Astrocyte (in vitro differentiated cells and primary cell): ENCODE measurements at regions not wholly inside any gene's neighbourhood (a gene's known extent, or its start where the extent isn't known, plus 50 kb on each side); places are given as distances from the start of the nearest gene placed in this dataset.

Experiments
- CTCF ChIP-seq: IDR thresholded peaks from 2 replicates; pipeline ENCODE4 v1.5.1; 2011; ENCODE audit warnings: low read depth, mild to moderate bottlenecking, inconsistent platforms, low read length, moderate library complexity; ENCODE audit not compliant: insufficient read depth
- EZH2 ChIP-seq: IDR thresholded peaks from 2 replicates; pipeline ENCODE4 v1.6.1; 2012; ENCODE audit warnings: mild to moderate bottlenecking, low read length, inconsistent platforms; ENCODE audit not compliant: insufficient read depth

DNA sequence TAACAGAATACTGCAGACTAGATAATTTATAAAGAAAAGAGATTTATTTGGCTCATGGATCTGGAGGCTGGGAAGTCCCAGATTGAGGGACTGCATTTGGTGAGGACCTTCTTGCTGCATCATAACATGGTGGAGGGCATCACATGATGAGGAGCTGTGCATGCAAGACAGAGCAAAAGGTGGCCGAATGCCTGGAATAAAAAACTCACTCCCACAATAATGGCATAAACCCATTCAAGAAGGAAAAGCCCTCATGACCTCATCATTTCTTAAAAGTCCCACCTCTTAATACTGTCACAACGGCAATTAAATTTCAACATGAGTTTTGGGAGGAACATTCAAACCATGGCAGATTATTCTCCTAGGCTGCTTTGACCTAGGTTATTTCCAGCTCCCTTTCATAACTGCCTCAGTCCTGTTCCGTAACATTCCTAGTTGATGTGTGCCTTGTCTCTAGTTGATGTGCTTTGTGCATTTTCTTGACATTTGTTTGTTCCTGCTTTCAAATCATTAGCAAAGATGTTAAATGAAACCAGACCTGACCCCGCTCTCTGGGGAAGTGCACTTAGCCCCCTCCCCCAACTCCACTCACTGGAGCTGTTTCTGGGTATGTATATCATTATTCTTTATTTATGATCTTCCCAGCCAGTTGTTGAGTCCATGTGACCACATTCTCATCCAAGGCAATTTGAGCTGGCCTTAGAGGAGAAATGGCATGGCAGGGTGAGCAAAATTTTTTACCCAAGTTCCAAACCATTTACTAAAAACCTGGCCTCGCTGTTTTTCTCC lies 148.5 kb downstream of the GDAP2 start:
- TF ChIP-seq CTCF = no peak
- TF ChIP-seq EZH2 = no peak
